ENCODE measurements at regions not wholly inside any gene's neighbourhood (a gene's known extent, or its start where the extent isn't known, plus 50 kb on each side); places are given as distances from the start of the nearest gene placed in this dataset.

DNA sequence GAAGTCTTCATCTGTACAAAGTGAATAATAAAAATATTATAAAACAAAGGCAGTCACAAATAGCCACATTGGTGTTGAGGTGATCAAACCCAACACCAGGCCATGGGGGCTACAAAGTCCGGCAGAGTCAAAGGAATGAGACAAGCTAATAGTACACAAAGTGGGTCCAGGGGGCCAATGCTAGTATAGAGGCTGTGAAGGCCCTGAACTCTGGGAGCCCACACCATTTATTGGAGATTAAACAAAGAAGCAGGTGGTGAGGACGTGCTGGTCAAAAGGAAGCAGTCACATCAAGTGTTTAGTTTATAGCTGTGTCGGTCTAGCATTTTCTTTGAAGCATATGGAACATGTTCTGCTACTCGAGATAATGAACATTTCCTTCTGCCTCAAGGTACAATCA is 58.6 kb upstream of the CCT8L2 start:
- H3K9me3 ChIP-seq (ENCODE audit: control insufficient read depth in 2 of 3, low read length in 3 of 3), result no peaks in the 10 kb centered on the region
- no peaks in the 10 kb centered on the region for H3K36me3 ChIP-seq (ENCODE audit: control insufficient read depth in 2 of 3, insufficient read depth in 3 of 3, low read length in 3 of 3)
- DNase-seq, result no peak
- ATAC-seq, result no peak
- no peak overlapping the region for H3K27ac ChIP-seq (ENCODE audit: low read depth, low read length)
- no peak overlapping the region for H3K4me3 ChIP-seq (ENCODE audit: low read length)
- Mint-ChIP-seq H3K27me3 (peaks cover 0 to 9% (median 5%) of the 10 kb centered on the region in 5 donors), H3K27ac (no peak overlapping the region), H3K9me3 (peaks cover 0 to 13% (median 2%) of the 10 kb centered on the region in 11 donors), H3K36me3 (peaks cover 0 to 8% (median 0%) of the 10 kb centered on the region in 5 donors), H3K4me1 (no peaks in the 10 kb centered on the region), H3K4me3 (no peak overlapping the region)
- ChIA-PET POLR2A (no interaction called here), CTCF (no interaction called here)
- intact Hi-C loops (cut with micrococcal nuclease), result no loop called here
- no peaks in the 10 kb centered on the region for H3K27me3 ChIP-seq (ENCODE audit: control insufficient read depth in 2 of 2, insufficient read depth in 2 of 2, low read length in 2 of 2)
- no peaks in the 10 kb centered on the region for H3K4me1 ChIP-seq (ENCODE audit: control insufficient read depth in 2 of 2, insufficient read depth in 2 of 2, low read length in 2 of 2)

All from naive thymus-derived CD4-positive, alpha-beta T cell (primary cell).